ENCODE measurements at regions not wholly inside any gene's neighbourhood (a gene's known extent, or its start where the extent isn't known, plus 50 kb on each side); places are given as distances from the start of the nearest gene placed in this dataset.

- DNase-seq: no peak
Observed at GRCh38 chr5:117461966-117462365, 887.3 kb upstream of the SEMA6A start.

- no peak for DNase-seq
Observed at GRCh38 chr5:117461403-117461802, 886.8 kb upstream of the SEMA6A start.

GRCh38 chr5:117457656-117458055 lies 883.0 kb upstream of the SEMA6A start:
- DNase-seq: no peak

- DNase-seq: no peak
Observed at GRCh38 chr5:117456866-117457470, 882.3 kb upstream of the SEMA6A start.

- DNase-seq: no peak
Observed at GRCh38 chr5:117455236-117456233, 880.9 kb upstream of the SEMA6A start.

- DNase-seq: peak; percentile 36 to 37
Observed at GRCh38 chr5:117454716-117455212, 880.1 kb upstream of the SEMA6A start.

- DNase-seq: no peak
Observed at GRCh38 chr5:117436846-117437245, 862.2 kb upstream of the SEMA6A start.

GRCh38 chr5:117435203-117435602 lies 860.6 kb upstream of the SEMA6A start:
- no peak for DNase-seq

- no peak for DNase-seq
Observed at GRCh38 chr5:117434254-117434653, 859.6 kb upstream of the SEMA6A start.

- DNase-seq: no peak
Observed at GRCh38 chr5:117433818-117434217, 859.2 kb upstream of the SEMA6A start.

- DNase-seq: no peak
Observed at GRCh38 chr5:117431091-117431490, 856.5 kb upstream of the SEMA6A start.

GRCh38 chr5:117425163-117425562 lies 850.5 kb upstream of the SEMA6A start:
- no peak for DNase-seq

GRCh38 chr5:117424559-117424958 lies 849.9 kb upstream of the SEMA6A start:
- DNase-seq: no peak

- no peak for DNase-seq
Observed at GRCh38 chr5:117417501-117417900, 842.9 kb upstream of the SEMA6A start.

GRCh38 chr5:117414926-117415325 lies 840.3 kb upstream of the SEMA6A start:
- no peak for DNase-seq

GRCh38 chr5:117411701-117412100 lies 837.1 kb upstream of the SEMA6A start:
- DNase-seq: no peak

- DNase-seq: no peak
Observed at GRCh38 chr5:117405197-117405596, 830.6 kb upstream of the SEMA6A start.

- DNase-seq: no peak
Observed at GRCh38 chr5:117394506-117395157, 820.0 kb upstream of the SEMA6A start.

- no peak for DNase-seq
Observed at GRCh38 chr5:117393125-117393524, 818.5 kb upstream of the SEMA6A start.

- DNase-seq: no peak
Observed at GRCh38 chr5:117380316-117380715, 805.7 kb upstream of the SEMA6A start.

GRCh38 chr5:117379521-117379920 lies 804.9 kb upstream of the SEMA6A start:
- no peak for DNase-seq

- DNase-seq: no peak
Observed at GRCh38 chr5:117376748-117377147, 802.1 kb upstream of the SEMA6A start.

GRCh38 chr5:117359895-117360294 lies 785.3 kb upstream of the SEMA6A start:
- no peak for DNase-seq

Data from stimulated activated CD4-positive, alpha-beta T cell treated with anti-CD3 and anti-CD28 coated beads, Interleukin-2, amount 100 ng/mL, for 48 hours (primary cell).